ENCODE measurements at regions not wholly inside any gene's neighbourhood (a gene's known extent, or its start where the extent isn't known, plus 50 kb on each side); places are given as distances from the start of the nearest gene placed in this dataset.
"Not testable (repeated sequence)": the region's sequence is repeated elsewhere in the genome, so short reads cannot be mapped to it uniquely, and the experiment has no call there.

DNA sequence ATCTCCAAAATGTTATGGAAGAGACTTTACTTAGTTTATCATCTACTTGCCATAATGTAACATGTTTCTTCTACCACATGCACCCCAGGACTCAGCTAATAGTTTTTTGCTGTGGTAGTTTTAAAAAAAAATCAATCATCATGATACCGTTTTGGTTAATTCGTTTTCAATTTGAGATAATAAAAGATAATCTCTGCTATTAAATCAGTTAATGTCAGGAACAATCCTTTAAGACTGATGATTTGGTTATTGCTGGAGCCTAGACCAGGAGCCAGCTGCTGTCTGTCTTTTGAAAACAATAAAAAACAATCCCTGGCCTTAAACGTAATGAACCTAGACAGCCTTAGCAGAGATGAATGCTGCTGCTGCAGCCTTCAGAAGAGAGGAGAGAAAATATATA is 403.7 kb downstream of the OXSM start:
- DNase-seq: no peak

DNA sequence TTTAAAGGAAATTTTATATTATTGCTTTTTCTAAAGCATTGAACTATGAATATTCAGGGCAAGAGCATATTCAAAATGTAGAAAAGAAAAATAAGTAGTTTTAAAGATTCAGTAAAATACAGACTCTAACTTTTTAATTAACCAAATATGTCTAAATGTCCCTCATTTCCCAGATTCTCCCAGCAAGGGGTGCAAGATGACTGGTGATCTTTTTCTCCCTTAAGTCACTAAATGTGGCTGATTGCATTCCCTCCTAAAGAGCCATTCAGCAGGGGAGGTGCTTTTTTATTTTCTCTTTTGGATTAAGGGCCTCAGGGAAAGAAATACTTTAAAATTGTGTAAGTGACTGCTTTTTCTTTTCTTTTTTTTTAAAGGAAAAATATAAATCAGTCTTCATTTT is 406.9 kb downstream of the OXSM start:
- DNase-seq: no peak

DNA sequence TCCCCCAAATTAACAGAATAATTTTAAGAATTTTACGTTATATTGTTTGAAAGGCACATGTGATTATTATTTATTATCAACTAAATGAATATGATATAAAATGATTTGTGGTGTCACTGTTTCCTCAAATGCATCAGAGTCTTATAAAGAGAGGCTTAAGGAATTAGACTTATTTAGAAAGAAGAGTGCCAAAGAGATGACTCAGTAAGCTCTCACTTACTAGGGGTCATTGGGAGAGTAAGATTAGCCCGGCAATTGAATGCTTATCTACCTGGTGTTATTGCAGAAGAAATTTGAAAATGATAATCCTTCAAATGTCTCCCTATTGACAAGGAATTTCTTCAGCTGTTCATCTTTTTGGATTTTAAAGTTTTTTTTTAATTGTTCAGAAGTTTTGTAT is 408.7 kb downstream of the OXSM start:
- no peak for DNase-seq

DNA sequence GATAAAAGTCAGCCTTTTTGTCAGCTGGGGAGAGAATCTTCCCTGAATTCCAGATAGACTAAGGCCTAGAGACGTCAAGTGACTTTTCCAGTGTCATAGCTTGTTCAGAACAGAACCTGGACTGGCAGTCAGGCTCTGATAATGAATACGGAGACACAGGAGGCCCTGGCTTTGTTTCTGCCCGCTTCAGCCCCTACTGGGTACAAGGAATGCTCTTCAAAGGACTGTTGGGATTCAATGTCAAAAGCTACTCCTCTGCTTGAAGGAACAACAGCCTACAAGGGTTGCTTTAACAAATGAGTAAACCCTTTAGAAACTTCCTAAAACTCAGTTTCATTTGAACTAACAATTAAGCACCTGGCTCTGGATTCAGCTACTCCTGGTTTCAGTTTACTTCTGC is 412.3 kb downstream of the OXSM start:
- no peak for DNase-seq

DNA sequence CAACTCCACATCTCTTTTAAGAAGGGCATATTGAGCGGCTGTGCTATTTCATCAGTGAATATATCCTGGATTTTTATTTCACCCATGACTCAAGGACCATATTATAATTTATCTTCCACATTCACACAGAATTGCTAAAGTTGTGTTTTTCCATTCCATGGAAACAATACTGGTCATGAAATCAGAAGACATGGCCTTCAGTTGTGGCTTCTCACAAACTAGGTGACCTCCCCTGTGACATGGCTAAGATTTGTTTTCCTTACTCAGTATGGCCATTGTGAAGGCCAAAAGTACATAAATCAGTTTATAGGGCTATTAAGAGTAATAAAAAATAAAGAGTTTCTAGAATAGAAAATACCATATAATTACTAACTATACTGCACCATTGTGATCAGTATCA is 415.6 kb downstream of the OXSM start:
- DNase-seq: no peak

DNA sequence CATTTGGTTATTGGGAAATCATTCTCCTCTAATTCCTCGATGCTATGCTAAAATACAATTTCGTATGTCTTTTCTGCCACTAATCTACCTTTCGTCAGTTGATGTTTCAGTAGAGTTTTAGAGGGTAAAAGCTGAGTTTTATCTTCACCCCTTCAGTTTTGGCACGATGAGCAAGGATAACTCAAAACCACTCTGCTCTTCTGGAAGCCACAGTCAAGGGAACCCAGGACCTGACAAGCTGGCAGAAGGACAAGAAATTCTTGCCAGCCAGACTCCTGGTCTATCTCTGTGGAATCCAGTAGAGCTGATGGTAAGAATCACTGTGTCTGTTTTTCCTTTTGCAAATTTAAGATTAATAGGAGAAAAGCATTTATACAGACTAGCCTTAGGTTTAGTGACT is 414.4 kb upstream of the LRRC3B start:
- no peak for DNase-seq

DNA sequence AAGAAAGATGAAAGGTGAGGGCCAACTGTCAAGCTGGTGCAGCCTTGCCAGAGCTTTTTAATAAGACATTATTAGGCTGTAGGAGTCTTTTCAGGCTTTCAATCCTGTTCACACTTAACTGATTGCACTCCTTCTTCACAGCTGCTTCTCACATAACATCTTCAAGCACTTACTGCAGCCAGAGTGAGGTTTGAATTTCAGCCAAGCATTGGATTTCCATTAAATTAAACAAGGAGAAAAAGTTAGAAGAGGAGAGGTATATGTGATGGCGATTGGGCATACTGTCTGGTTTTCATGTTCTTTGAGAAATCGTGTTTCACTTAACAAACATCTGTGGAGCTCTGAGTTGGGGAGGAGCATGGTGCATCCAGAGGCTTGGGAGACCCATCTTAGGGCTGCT is 392.8 kb upstream of the LRRC3B start:
- DNase-seq: no peak

DNA sequence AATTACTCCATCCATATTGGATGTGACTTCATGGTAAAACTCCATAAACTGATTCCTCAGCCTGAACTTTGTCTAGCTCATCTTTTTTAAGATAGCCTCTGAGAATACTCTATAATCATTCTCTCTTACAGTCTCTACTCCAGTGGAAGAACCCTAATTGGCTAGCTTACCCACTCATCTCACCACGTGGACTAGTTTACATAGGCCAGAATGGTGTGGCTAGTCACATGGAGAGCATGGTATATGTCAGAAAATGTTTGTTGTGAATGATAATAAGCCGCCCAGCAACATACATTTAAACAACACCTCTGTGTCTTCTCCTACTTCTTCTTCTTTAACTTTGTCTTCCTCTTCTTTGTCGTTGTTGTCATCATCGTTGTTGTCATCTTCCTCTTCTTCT is 389.2 kb upstream of the LRRC3B start:
- no peak for DNase-seq

DNA sequence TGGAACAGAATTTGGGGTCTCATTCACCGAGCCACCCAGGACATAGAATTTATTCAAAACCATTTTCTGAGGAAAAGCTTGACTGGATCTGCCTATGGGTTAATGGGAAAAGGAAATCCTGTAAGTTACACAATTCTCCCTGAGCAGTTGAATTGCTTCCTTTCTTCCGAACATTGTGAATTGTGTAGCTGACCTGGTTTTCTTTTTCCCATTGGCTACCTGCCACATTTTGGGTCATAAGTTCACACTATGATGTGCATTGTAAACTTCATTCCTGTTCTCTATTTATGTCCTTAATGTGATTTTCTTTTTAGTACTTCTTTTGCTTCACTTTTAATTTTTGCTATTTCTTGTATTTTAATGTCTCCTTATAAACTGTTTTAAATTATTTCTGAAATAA is 386.0 kb upstream of the LRRC3B start:
- no peak for DNase-seq

DNA sequence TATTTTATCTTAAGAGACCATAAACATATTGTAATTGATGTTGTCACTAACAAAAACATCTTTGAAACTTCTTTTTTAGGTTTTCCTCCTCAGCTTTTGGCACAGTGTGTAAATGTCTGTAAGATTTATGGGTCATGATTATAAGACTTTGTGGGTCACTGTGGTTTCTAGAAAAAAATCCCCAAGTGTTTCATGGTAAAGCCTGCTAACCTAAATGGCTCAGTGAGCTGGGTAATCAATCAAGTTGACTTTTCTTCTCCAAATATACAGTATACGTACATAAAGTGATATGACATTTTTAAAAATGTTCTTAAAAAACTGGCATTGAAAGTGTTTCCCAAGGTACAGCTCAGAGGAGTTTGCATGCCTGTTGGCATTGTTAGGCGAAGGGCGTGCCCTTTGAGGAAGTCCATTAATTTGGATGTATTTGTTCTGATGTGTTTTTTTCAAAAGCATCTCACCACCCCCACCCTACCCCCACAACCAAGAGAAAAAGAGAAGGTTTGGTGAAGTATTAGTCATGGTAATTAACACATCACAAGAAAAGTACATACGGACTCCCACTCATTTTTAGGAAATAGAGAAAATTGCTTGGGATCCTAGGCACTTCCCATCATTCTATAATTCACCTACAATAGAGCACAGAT is 385.4 kb upstream of the LRRC3B start:
- DNase-seq: no peak

DNA sequence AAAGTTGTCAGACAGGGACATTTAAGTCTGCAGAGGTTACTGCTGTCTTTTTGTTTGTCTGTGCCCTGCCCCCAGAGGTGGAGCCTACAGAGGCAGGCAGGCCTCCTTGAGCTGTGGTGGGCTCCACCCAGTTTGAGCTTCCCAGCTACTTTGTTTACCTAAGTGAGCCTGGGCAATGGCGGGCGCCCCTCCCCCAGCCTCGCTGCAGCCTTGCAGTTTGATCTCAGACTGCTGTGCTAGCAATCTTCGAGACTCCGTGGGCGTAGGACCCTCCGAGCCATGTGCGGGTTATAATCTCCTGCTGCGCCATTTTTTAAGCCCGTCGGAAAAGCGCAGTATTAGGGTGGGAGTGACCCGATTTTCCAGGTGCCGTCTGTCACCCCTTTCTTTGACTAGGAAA is 378.0 kb upstream of the LRRC3B start:
- DNase-seq: not testable (repeated sequence)

DNA sequence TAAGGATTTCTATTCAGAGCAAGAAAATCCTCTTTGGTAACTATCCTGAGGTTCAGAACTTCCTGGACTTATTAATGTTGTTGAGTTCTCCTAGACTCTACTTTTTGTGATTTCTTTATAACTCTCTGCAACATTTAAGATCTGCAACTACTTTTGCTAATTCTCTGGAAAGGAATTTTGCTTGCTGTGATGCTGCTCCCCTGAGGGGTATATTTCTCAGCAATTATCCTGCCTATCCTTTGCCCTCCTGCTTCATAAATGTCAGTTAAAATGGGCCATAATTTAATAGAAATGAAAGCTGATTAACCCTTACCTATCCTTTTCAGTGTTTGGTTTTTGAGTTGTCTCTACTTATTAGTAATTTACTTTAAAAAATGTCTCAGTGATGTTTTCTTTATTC is 377.3 kb upstream of the LRRC3B start:
- DNase-seq: no peak

DNA sequence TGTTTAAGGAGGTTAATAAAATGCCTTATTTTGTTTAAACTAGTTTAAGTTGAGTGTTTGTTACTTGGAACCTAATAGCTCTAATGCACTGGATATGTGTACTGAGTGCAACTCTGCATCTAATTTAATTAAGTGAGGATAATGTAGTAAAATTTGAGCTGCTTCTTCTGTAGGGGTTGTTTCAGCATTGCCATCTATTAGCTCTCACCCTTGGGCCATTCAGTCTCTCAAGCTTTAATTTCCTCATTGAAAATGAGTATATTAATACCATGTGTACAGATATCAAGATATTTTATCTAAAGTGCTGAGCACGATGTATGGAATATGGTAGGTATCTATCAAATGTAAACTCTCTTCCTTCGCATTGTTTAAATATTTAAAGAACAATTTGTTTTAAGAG is 375.7 kb upstream of the LRRC3B start:
- no peak for DNase-seq

DNA sequence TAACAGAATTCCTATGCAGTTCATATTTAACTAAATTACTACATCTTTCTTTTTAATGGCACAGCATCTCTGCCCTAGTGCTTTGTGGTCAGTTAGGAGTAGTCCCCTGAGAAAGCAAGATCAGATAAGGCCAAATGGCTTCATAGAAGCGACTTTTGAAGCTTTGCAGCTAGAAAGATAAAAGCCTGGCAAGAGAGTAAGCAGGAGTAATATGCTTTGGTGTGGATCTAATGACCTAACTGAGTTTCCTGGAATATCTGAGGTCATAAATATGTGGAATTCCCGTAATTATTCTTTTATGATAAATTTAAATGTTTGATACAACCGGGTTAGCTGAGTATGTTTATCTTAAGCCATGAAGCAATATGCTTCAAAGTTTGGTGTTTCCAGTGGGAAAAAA is 374.9 kb upstream of the LRRC3B start:
- DNase-seq: no peak

DNA sequence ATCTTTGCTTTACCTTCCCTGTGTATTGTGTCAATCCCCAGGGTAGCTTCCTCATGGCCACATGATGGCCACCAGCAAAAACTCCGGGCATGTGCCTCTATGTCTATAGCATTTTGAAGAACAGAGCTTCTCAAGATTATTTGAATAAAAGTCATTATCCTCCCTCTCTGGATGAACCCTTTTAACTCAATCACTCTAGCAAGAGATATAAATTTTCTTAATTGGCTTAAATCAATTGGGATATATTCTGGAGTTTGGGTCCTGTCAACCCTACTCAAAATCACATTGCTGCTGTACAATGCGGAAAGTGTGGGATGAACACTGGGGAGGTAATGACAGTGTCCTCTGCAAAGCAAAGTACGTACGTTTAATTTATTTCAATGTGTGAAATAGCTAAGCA is 370.6 kb upstream of the LRRC3B start:
- no peak for DNase-seq

DNA sequence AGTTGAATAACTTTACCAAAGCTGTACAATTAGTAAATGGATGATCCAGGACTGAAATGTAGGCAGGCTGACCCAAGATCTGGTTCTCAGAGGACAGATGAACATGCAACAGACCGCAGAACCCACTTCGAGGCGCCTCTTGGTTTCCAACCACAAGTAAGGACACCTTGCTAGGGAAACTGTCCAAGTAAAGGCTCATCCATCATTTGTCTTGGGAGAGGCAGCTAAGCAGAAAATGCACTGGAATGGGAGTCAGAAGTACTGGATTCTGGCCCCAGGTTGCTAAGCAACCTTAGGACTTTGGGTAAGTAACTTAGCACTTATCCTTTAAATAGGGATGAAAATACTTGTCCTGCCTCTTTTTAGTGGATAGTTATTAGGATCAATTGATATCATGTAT is 366.3 kb upstream of the LRRC3B start:
- no peak for DNase-seq

DNA sequence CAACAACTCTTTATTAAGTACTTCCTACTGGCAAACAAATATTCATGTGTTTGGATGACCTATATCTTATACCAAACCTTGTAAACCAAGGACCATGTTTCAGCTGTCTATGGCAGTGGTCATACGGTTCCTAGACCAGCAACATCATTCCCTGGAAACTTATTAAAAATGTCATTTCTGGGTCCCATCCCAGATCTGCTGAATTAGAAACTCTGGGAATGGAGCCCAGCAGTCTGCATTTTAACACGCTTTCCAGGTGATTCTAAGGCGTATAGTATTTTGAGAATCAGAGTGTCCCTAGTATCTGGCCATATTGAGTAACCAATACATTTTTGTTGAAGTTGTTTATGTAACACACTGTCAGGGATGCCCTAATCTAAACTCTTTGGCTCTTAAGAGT is 363.4 kb upstream of the LRRC3B start:
- DNase-seq: no peak

DNA sequence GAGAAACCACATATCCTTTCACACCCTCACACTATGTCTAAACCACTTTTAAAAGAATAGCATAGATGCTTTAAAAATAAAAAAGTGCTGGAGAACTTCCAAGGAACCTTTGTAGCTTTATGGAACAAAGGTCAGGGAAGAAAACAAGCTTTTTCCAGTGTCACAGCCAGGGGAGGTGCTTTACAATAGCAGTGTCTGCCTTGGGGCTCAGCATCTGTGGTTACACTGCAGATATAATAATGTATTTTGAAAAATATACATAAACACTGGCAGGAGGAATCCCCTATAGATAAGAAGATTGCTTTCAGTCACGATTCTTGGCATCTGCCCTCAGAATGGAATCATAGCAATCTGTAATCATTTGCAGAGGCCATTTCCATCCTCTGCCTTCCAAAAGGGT is 362.4 kb upstream of the LRRC3B start:
- DNase-seq: no peak

DNA sequence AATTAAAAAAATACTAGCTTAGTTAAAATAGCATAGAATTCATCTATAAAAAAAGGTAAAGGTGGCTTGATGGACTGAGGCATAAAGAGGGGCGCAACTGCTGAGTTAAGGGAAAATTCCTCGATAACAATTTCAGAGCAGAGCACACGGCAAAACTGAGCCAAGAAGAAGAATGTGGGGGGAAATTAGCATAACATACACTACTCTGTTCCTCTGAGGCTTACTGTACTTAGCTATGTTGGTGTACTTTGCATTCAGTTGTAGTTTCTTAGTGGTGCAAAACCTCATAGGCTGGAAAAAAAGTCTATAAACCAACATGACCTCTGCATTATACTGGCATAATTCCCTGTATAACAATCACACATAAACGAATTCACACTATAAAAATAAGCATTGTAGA is 357.9 kb upstream of the LRRC3B start:
- DNase-seq: no peak

DNA sequence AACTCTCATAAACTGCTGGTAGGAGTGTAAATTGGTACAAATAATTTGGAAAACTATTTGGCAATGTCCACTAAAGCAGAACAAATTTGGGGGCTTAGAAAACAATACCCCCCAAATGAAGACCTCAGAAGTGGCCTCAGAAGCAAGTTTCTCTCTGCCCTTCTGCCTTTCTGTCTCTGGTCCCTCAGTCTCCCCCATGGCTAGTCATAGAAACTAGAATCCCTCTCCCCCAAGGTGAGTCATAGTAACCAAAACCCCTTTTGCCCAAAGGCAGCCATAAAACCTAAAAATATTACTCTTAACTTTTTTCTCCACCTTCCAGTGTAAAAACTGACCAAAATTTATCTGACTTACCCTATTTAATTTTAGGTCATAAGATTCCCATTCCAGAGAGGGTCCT is 350.7 kb upstream of the LRRC3B start:
- DNase-seq: no peak

DNA sequence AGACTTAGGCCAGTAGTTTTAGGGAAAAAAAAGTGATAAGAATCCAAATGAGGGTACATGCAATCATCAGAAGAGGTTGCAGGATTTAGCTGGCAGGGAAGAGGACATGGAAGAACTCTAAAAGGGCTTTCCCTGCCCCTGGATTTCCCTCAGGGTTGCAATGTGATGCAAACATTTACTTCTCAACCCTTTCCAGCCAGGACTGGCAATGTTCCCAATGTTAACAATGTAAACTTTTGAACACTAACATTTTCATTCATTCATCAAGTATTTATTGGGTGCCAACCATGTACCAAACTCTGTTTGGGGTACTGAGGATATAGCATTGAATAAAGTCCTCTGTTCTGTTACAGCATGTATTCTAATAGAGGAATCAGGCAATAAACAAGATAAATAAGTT is 349.4 kb upstream of the LRRC3B start:
- DNase-seq: no peak

DNA sequence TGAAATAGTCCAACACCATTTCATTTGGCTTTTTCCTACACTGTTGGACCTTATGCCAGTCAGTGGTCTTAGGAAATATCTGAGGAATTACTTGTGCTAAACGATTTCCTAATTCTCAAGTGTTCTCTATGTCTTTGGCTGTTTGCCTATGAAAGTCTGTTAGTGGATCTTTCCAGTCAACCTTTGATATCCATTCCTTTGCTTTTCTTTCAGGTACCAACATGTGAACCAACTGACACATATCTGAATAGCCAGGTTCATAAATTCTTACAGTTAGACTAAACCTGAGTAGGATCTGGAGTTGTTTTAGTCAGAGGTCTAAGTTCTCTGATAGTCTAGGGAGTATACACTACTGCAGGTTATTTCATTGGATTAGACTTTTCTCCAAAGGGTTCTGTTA is 343.5 kb upstream of the LRRC3B start:
- no peak for DNase-seq

DNA sequence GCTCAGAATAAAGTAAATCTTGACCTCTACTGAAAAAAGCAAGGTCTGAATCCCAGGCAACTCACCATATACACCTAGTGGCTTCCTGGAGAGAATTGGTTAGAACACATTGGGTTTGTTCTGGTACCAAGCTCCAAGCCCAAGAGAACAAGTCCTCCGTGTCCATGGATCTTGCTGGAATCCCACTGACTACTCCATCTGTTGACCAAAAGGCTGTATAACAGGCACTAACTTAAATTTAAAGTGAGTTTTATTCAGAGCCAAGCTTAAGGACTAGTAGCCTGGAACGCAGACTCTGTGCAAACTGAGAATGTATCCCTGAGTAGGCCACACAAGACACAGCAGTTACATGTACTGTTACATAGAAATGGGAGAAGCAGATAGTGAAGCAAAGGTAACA is 342.1 kb upstream of the LRRC3B start:
- no peak for DNase-seq

DNA sequence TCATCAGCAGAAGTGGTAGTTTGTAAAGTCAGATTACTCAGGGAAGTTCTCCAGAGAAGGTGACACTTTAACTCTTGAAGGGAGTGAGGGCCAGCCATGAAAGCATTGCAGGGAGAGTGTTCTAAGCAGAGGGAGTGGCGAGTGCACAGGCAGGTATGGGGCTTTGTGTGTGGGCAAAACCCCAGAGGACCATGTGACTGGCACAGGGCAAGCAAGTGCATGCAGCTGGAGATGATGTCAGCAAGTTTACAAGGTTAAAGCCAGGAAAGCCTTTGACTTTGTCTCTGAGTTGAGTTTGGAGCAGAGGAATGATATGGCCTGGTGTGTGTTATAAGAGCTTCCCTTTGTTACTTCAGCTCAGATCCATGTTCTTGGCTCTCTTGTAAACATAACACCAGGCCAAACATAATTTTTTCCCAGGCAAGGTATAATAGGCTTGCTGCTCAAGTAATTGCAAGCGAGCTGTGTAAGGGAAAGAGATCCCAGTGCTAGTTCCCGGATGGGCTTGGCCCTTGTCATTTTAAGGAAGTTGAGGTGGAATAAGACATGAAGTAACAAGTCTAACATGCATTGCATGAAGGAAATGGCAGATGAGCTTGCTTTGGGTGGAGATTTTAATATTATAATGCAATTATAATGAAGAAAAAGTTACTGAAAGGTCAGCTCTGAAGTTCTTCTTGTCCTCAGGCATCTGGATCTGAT is 341.1 kb upstream of the LRRC3B start:
- no peak for DNase-seq

DNA sequence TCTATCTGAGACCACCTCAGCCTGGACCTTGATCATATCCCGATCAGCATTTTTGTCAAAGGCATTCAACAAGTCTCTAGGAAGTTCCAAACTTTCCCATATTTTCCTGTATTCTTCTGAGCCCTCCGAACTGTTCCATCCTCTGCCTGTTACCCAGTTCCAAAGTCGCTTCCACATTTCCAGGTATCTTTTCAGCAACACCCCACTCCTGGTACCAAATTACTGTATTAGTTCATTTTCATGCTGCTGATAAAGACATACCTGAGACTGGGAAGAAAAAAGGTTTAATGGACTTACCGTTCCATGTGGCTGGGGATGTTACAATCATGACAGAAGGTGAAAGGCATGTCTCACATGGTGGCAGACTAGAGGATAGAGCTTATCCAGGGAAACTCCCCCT is 338.1 kb upstream of the LRRC3B start:
- DNase-seq: not testable (repeated sequence)
